ENCODE measurements at regions not wholly inside any gene's neighbourhood (a gene's known extent, or its start where the extent isn't known, plus 50 kb on each side); places are given as distances from the start of the nearest gene placed in this dataset.

DNA sequence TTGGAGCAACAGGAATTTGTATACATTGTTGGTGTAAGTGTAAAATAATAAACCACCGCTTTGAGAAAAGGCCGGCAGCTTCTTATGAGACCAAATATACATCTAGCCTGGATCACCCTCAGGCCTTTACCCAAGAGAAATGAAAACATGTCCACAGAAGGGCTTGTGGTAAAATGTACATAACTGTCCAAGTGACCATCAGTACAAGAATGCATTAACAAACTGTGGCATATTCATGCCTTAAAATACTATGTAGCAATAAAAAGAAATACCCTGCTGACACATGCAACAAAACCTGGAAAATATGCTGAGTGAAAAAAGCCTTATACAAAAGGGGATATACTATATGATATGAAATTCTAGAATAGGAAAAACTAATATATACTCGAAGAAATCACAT lies 311.9 kb upstream of the TRPC7 start:
- intact Hi-C loops (cut with DNase I) = no loop called here
- 82% methylated on average over 3 of the region's 3 CpGs for WGBS
- H3K4me3 ChIP-seq = no peak overlapping the region

DNA sequence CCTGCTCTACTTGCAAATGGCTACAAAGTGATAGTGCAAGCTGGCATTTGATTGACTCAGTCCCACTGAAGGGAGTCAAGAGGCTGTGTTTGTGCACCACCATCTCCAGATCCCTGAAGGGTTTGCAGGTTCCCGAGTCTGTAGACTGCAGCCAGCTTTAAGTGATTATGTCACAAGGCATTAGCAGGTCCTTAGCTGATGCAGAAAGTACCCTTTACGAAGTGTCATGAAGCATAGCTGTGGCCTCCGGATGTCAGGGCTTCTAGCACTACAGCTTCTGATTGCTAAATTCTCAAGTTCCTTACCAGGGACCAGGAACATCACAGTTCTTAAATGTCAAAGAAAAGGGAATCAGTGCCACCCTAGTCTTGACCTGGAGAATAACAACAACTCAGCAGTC lies 311.3 kb upstream of the TRPC7 start:
- no peak for TF ChIP-seq POLR2AphosphoS5 (IDR thresholded peaks at IDR 0.05)
- TF ChIP-seq, protein P1, sequence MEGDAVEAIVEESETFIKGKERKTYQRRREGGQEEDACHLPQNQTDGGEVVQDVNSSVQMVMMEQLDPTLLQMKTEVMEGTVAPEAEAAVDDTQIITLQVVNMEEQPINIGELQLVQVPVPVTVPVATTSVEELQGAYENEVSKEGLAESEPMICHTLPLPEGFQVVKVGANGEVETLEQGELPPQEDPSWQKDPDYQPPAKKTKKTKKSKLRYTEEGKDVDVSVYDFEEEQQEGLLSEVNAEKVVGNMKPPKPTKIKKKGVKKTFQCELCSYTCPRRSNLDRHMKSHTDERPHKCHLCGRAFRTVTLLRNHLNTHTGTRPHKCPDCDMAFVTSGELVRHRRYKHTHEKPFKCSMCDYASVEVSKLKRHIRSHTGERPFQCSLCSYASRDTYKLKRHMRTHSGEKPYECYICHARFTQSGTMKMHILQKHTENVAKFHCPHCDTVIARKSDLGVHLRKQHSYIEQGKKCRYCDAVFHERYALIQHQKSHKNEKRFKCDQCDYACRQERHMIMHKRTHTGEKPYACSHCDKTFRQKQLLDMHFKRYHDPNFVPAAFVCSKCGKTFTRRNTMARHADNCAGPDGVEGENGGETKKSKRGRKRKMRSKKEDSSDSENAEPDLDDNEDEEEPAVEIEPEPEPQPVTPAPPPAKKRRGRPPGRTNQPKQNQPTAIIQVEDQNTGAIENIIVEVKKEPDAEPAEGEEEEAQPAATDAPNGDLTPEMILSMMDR (IDR thresholded peaks at IDR 0.05) = no peak
- TF ChIP-seq EP300 (IDR thresholded peaks at IDR 0.05) = no peak
- no peak for TF ChIP-seq POLR2A (IDR thresholded peaks at IDR 0.05; ENCODE audit: low read depth)
- H3K27me3 ChIP-seq = no peaks in the 10 kb centered on the region
- no peak overlapping the region for H3K4me3 ChIP-seq
- no peak overlapping the region for H3K27ac ChIP-seq (replicated peaks in 1 of 4)
- no peak for DNase-seq (ENCODE audit: extremely low spot score)
- intact Hi-C loops (cut with DNase I) = no loop called here
- no peaks in the 10 kb centered on the region for H3K36me3 ChIP-seq
- no peaks in the 10 kb centered on the region for H3K4me1 ChIP-seq
- 83% methylated on average over 2 of the region's 3 CpGs for whole genome bisulfite sequencing
- H3K9me3 ChIP-seq = peaks cover 0 to 4% (median 0%) of the 10 kb centered on the region in 4 donors

More for the DNA sequence above, 311.9 kb upstream of the TRPC7 start:
- H3K27ac ChIP-seq (replicated peaks in 1 of 4) = no peak overlapping the region
- peaks cover 0 to 4% (median 0%) of the 10 kb centered on the region in 4 donors for H3K9me3 ChIP-seq
- no peak for DNase-seq (ENCODE audit: extremely low spot score)
- no peaks in the 10 kb centered on the region for H3K4me1 ChIP-seq
- TF ChIP-seq, protein P1 (IDR thresholded peaks at IDR 0.05) = no peak
- TF ChIP-seq POLR2A (IDR thresholded peaks at IDR 0.05; ENCODE audit: low read depth) (no peak), POLR2AphosphoS5 (IDR thresholded peaks at IDR 0.05) (no peak), EP300 (IDR thresholded peaks at IDR 0.05) (no peak)
- no peaks in the 10 kb centered on the region for H3K27me3 ChIP-seq
- no peaks in the 10 kb centered on the region for H3K36me3 ChIP-seq

DNA sequence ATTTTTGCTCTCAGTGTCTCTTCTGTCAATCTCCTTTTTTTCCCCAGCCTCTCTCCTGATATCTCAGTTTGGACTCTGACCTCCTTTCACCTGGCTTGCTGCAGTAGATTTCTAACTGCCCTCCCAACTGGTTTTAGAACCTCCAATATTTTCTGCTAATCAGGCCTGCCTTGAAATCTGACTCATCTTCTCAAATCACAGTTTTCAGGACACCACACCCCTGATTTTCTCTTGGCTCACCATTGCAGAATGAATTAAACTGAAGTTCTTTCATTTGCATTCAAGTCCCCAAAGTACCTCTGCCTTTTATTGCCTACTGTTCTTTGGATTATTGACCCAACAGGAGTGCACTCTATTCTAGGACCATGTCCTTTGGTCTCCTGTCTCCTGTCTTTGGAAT lies 310.4 kb upstream of the TRPC7 start:
- Histone ChIP-seq H3K27ac (replicated peaks in 1 of 4) (no peak overlapping the region), H3K9me3 (peaks cover 0 to 4% (median 0%) of the 10 kb centered on the region in 4 donors), H3K4me3 (no peak overlapping the region), H3K36me3 (no peaks in the 10 kb centered on the region), H3K4me1 (no peaks in the 10 kb centered on the region), H3K27me3 (no peaks in the 10 kb centered on the region)
- TF ChIP-seq POLR2A (IDR thresholded peaks at IDR 0.05; ENCODE audit: low read depth) (no peak), EP300 (IDR thresholded peaks at IDR 0.05) (no peak), POLR2AphosphoS5 (IDR thresholded peaks at IDR 0.05) (no peak)
- TF ChIP-seq, protein P1 (IDR thresholded peaks at IDR 0.05) = no peak
- intact Hi-C loops (cut with DNase I) = no loop called here
- DNase-seq (ENCODE audit: extremely low spot score) = no peak

DNA sequence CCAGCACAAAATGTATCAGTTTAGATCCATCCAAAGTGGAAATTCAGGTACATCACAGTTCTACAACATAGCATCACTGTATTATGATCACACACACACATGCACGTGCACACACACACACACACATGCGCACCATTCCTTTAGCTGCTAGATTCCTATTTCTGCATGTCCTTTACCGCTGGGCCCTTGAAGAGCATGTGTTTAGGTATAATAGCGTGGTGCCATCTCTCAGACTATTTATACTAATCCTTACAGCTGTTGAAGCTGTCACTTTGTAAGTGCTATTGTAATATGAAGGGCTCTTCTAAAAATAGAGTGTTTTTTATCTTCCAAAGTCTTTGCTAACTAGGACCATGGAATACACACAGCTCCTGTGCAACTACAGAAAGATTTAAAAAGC lies 308.8 kb upstream of the TRPC7 start:
- H3K4me1 ChIP-seq = no peaks in the 10 kb centered on the region
- no peak for DNase-seq (ENCODE audit: extremely low spot score)
- H3K27ac ChIP-seq (replicated peaks in 1 of 4) = no peak overlapping the region
- TF ChIP-seq EP300 (IDR thresholded peaks at IDR 0.05) (no peak), POLR2AphosphoS5 (IDR thresholded peaks at IDR 0.05) (no peak), POLR2A (IDR thresholded peaks at IDR 0.05; ENCODE audit: low read depth) (no peak)
- TF ChIP-seq, protein P1 (IDR thresholded peaks at IDR 0.05) = no peak
- H3K36me3 ChIP-seq = no peaks in the 10 kb centered on the region
- H3K9me3 ChIP-seq = no peaks in the 10 kb centered on the region
- intact Hi-C loops (cut with DNase I) = no loop called here
- H3K4me3 ChIP-seq = no peak overlapping the region
- H3K27me3 ChIP-seq = no peaks in the 10 kb centered on the region
- 76% methylated on average over 4 of the region's 4 CpGs for WGBS

DNA sequence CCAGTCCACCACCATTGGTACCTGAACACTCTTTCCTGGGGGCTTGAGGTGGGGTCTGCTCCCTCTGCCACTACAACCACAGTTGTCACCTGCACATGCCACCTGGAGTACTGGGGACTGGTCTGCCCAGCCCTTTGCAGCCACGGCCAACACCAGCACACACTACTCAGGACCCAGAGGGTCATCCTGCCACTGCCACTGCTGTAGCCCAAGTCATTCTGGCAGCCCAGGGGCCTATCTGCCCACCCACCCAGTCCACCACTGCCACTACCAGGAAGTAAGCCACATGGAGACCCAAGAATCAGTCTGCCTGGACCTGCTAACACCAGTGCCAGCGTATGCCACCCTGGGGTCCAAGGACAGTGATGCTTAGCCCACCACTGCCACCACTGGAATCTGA lies 302.4 kb upstream of the TRPC7 start:
- WGBS = 91% methylated on average over 2 of the region's 2 CpGs
- no peak for DNase-seq (ENCODE audit: extremely low spot score)
- Histone ChIP-seq H3K9me3 (no peaks in the 10 kb centered on the region), H3K4me1 (no peaks in the 10 kb centered on the region), H3K36me3 (no peaks in the 10 kb centered on the region), H3K27ac (replicated peaks in 1 of 4) (no peak overlapping the region), H3K4me3 (no peak overlapping the region), H3K27me3 (peaks cover 0 to 7% (median 0%) of the 10 kb centered on the region in 4 donors)
- intact Hi-C loops (cut with DNase I) = no loop called here
- TF ChIP-seq POLR2AphosphoS5 (IDR thresholded peaks at IDR 0.05) (no peak), EP300 (IDR thresholded peaks at IDR 0.05) (no peak), POLR2A (IDR thresholded peaks at IDR 0.05; ENCODE audit: low read depth) (no peak)
- TF ChIP-seq, protein P1 (IDR thresholded peaks at IDR 0.05) = no peak
